Fibroblast of lung (primary cell): ENCODE measurements at regions not wholly inside any gene's neighbourhood (a gene's known extent, or its start where the extent isn't known, plus 50 kb on each side); places are given as distances from the start of the nearest gene placed in this dataset.

Source experiments
- DNase-seq, 2 donors: peaks; one replicate each; pipeline versions ENCODE4 v3.0.0 to v3.0.0-alpha.2; 2010; ENCODE audit warnings: low read depth in 2 of 2
- H2AFZ ChIP-seq: 2 replicates; pipeline ENCODE4 v1.5.1; 2012; ENCODE audit warnings: low read length, control low read depth, inconsistent platforms
- H3K27ac ChIP-seq: 2 replicates; pipeline ENCODE4 v1.5.1; 2011; ENCODE audit warnings: low read length, control low read depth; ENCODE audit not compliant: insufficient read depth
- H3K27me3 ChIP-seq: 2 replicates; pipeline ENCODE4 v1.5.1; 2011; ENCODE audit warnings: mild to moderate bottlenecking, low read length; ENCODE audit not compliant: control insufficient read depth, insufficient read depth
- H3K36me3 ChIP-seq: 2 replicates; pipeline ENCODE4 v1.5.1; 2011; ENCODE audit warnings: low read length; ENCODE audit not compliant: control insufficient read depth, insufficient read depth
- H3K4me1 ChIP-seq: 2 replicates; pipeline ENCODE4 v1.5.1; 2011; ENCODE audit warnings: low read length; ENCODE audit not compliant: control insufficient read depth, insufficient read depth; ENCODE audit errors: extremely low read depth
- H3K4me2 ChIP-seq: 2 replicates; pipeline ENCODE4 v1.5.1; 2011; ENCODE audit warnings: low read length, control low read depth; ENCODE audit not compliant: insufficient read depth; ENCODE audit errors: extremely low read depth
- H3K4me3 ChIP-seq, 4 experiments: fragments of 200-600 bp in 1 of 4; sonication (generic) in 1 of 4; replicated peaks in 1 of 4; 2 replicates each; pipeline ENCODE4 v1.5.1; 2011 to 2016; ENCODE audit warnings: low read length in 4 of 4, low read depth in 3 of 4, mild to moderate bottlenecking in 3 of 4, control low read depth in 2 of 4, inconsistent platforms in 1 of 4, mixed read lengths in 1 of 4; ENCODE audit not compliant: insufficient read depth in 1 of 4; ENCODE audit errors: control extremely low read depth in 1 of 4
- H3K79me2 ChIP-seq: 2 replicates; pipeline ENCODE4 v1.5.1; 2012; ENCODE audit warnings: mild to moderate bottlenecking, low read length, inconsistent platforms; ENCODE audit not compliant: control insufficient read depth, insufficient read depth
- H3K9ac ChIP-seq: 2 replicates; pipeline ENCODE4 v1.5.1; 2011; ENCODE audit warnings: mild to moderate bottlenecking, low read length, control low read depth; ENCODE audit not compliant: insufficient read depth
- H3K9me3 ChIP-seq: 2 replicates; pipeline ENCODE4 v1.5.1; 2012; ENCODE audit warnings: low read depth, low read length; ENCODE audit not compliant: control insufficient read depth, insufficient read depth
- H4K20me1 ChIP-seq: 2 replicates; pipeline ENCODE4 v1.5.1; 2011; ENCODE audit warnings: low read length; ENCODE audit not compliant: control insufficient read depth, insufficient read depth; ENCODE audit errors: extremely low read depth
- EZH2 ChIP-seq: IDR thresholded peaks from 2 replicates; pipeline ENCODE4 v1.5.1; 2012; ENCODE audit warnings: low read length, control low read depth, mild to moderate bottlenecking; ENCODE audit errors: missing control alignments
- TF ChIP-seq, protein P1 (sequence below), 2 donors: IDR thresholded peaks in 1 of 2; conservative IDR thresholded peaks in 1 of 2; 1 replicate in 1 of 2; 2 replicates in 1 of 2; pipeline ENCODE4 v1.5.1; 2011 to 2012; ENCODE audit warnings: low read length in 2 of 2, control low read depth in 1 of 2, inconsistent platforms in 1 of 2, low read depth in 1 of 2, mild to moderate bottlenecking in 1 of 2

DNA sequence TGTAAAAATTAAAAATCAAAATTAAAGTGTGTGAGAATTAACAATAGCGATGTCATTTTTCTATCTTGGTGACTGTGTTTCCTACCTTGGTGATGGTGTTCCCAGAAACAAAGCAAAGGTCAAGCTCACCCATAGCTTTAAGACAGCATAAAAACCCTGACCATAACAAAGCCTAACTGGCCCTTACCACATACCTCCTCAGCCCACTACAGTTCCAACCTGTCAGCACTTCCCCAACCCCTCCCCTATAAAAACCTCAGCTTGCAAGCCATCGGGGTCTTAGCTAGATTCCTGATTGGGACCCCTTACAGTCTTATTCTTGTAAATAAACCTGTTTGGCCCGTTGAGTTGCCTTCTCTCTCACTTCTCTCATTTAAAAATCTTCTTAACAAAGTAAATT is 484.4 kb upstream of the PCDH20 start:
- no peak overlapping the region for H3K4me2 ChIP-seq
- H2AFZ ChIP-seq, result no peak overlapping the region
- H4K20me1 ChIP-seq, result no peaks in the 10 kb centered on the region
- H3K36me3 ChIP-seq, result no peaks in the 10 kb centered on the region
- H3K9me3 ChIP-seq, result no peaks in the 10 kb centered on the region
- H3K27me3 ChIP-seq, result no peaks in the 10 kb centered on the region
- no peak for DNase-seq
- no peak overlapping the region for H3K4me3 ChIP-seq
- no peak overlapping the region for H3K27ac ChIP-seq
- H3K79me2 ChIP-seq, result no peaks in the 10 kb centered on the region
- no peaks in the 10 kb centered on the region for H3K4me1 ChIP-seq
- H3K9ac ChIP-seq, result no peak overlapping the region
- TF ChIP-seq, protein P1, sequence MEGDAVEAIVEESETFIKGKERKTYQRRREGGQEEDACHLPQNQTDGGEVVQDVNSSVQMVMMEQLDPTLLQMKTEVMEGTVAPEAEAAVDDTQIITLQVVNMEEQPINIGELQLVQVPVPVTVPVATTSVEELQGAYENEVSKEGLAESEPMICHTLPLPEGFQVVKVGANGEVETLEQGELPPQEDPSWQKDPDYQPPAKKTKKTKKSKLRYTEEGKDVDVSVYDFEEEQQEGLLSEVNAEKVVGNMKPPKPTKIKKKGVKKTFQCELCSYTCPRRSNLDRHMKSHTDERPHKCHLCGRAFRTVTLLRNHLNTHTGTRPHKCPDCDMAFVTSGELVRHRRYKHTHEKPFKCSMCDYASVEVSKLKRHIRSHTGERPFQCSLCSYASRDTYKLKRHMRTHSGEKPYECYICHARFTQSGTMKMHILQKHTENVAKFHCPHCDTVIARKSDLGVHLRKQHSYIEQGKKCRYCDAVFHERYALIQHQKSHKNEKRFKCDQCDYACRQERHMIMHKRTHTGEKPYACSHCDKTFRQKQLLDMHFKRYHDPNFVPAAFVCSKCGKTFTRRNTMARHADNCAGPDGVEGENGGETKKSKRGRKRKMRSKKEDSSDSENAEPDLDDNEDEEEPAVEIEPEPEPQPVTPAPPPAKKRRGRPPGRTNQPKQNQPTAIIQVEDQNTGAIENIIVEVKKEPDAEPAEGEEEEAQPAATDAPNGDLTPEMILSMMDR (conservative IDR thresholded peaks at IDR 0.05 in 1 of 2, IDR thresholded peaks at IDR 0.05 in 1 of 2; ENCODE audit: low read depth in 1 of 2, low read length in 2 of 2), result no peak
- no peak for TF ChIP-seq EZH2

DNA sequence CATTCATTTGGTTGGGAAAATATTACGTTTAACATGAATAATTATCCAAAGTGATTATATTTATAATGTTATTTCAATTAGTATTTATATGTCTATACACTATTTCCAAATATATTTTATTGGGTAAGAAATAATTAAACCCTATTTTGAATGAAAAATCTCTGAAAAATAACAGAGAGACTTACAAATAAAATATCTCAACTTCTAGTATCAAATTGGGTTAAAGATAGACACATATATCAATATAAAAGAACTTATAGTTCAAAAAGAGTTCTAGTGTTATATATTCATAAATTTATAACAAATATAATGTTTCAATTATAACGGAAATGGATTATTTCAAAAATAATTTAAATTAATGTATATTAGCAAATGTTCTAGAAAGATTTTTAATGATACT is 482.6 kb upstream of the PCDH20 start:
- H3K79me2 ChIP-seq, result no peaks in the 10 kb centered on the region
- no peaks in the 10 kb centered on the region for H3K27me3 ChIP-seq
- H3K9me3 ChIP-seq, result no peaks in the 10 kb centered on the region
- TF ChIP-seq, protein P1 (conservative IDR thresholded peaks at IDR 0.05 in 1 of 2, IDR thresholded peaks at IDR 0.05 in 1 of 2; ENCODE audit: low read depth in 1 of 2, low read length in 2 of 2), result no peak
- TF ChIP-seq EZH2, result no peak
- H3K36me3 ChIP-seq, result no peaks in the 10 kb centered on the region
- H3K4me3 ChIP-seq, result no peak overlapping the region
- no peak overlapping the region for H3K9ac ChIP-seq
- no peak overlapping the region for H3K27ac ChIP-seq
- DNase-seq, result no peak
- no peaks in the 10 kb centered on the region for H4K20me1 ChIP-seq
- H3K4me1 ChIP-seq, result no peaks in the 10 kb centered on the region
- no peak overlapping the region for H3K4me2 ChIP-seq
- H2AFZ ChIP-seq, result no peak overlapping the region

DNA sequence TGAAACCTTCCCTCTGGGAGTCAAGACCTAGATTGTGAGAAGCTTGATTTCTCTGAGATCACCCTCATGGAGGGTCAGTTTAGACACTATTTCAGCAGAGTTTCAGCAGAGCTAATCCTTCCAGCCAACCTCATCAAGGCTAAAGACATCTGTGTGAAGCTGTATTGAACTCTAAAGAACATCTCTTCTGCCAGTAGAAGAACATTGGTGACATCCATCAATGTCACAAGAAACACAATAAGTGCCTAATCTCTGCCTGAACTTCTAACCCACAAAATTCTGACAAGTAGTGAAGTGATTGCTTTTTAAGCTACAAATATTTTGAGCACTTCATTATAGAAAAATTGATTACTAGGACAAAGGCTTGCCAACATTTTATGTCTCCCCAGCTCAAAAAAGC is 475.8 kb upstream of the PCDH20 start:
- Histone ChIP-seq H2AFZ (no peak overlapping the region), H4K20me1 (no peaks in the 10 kb centered on the region), H3K9ac (no peak overlapping the region), H3K36me3 (no peaks in the 10 kb centered on the region), H3K27me3 (no peaks in the 10 kb centered on the region), H3K27ac (no peak overlapping the region), H3K4me2 (no peak overlapping the region), H3K4me3 (no peak overlapping the region), H3K4me1 (no peaks in the 10 kb centered on the region), H3K79me2 (no peaks in the 10 kb centered on the region), H3K9me3 (no peaks in the 10 kb centered on the region)
- no peak for DNase-seq
- no peak for TF ChIP-seq EZH2
- TF ChIP-seq, protein P1 (conservative IDR thresholded peaks at IDR 0.05 in 1 of 2, IDR thresholded peaks at IDR 0.05 in 1 of 2; ENCODE audit: low read depth in 1 of 2, low read length in 2 of 2), result no peak
